ENCODE measurements at regions not wholly inside any gene's neighbourhood (a gene's known extent, or its start where the extent isn't known, plus 50 kb on each side); places are given as distances from the start of the nearest gene placed in this dataset.

DNA sequence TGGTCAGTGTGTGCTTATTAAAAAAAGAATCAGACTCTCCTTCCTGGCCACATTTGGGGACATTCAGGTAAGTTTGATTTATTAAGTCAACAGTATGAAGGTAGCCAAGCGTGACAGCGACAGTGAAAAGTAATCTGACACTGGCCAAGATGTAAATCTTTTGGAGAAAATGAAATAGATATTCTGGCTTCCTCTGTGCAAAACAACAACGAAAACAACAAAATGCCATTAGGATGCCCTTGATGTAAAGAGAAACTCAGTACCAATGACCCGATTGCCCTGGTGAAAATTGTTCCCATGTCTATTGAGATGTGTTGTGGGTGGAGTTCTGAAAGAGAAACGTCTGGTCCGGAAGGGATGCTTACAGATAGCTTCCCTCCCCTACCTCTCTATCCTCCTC lies 267.8 kb downstream of the MAT2B start:
- DNase-seq (ENCODE audit: low spot score) = no peak
- Histone ChIP-seq H3K27ac (ENCODE audit: poor library complexity, severe bottlenecking) (no peak overlapping the region), H3K9me3 (ENCODE audit: severe bottlenecking) (no peaks in the 10 kb centered on the region), H3K4me1 (ENCODE audit: insufficient read depth, poor library complexity, severe bottlenecking) (no peaks in the 10 kb centered on the region), H3K27me3 (ENCODE audit: insufficient read depth, poor library complexity, severe bottlenecking) (peaks cover 23% of the 10 kb centered on the region), H3K4me3 (ENCODE audit: severe bottlenecking) (no peak overlapping the region), H3K36me3 (ENCODE audit: low read depth) (no peaks in the 10 kb centered on the region)
- no peak for ATAC-seq (ENCODE audit: low read depth)
- TF ChIP-seq, protein P1, sequence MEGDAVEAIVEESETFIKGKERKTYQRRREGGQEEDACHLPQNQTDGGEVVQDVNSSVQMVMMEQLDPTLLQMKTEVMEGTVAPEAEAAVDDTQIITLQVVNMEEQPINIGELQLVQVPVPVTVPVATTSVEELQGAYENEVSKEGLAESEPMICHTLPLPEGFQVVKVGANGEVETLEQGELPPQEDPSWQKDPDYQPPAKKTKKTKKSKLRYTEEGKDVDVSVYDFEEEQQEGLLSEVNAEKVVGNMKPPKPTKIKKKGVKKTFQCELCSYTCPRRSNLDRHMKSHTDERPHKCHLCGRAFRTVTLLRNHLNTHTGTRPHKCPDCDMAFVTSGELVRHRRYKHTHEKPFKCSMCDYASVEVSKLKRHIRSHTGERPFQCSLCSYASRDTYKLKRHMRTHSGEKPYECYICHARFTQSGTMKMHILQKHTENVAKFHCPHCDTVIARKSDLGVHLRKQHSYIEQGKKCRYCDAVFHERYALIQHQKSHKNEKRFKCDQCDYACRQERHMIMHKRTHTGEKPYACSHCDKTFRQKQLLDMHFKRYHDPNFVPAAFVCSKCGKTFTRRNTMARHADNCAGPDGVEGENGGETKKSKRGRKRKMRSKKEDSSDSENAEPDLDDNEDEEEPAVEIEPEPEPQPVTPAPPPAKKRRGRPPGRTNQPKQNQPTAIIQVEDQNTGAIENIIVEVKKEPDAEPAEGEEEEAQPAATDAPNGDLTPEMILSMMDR (IDR thresholded peaks at IDR 0.05; ENCODE audit: poor library complexity, severe bottlenecking) = no peak

DNA sequence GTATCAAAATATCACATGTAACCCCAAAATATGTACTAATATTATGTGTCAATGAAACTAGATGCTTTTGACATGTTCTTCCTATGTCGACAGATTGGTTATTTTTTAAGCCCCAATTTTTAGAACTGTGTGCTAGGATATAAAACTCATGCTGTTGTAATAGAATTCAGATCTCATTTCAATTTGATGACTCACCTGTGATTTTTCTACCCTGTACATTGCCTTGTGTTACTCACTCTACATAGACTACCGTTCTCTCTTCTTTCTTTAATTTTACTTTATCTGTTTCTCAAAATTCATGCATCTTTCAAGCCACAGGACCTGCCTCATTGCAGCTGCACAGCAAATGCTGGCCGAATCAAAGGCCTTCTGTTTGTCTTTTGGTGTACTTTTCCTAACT lies 284.5 kb downstream of the MAT2B start:
- TF ChIP-seq, protein P1 (IDR thresholded peaks at IDR 0.05; ENCODE audit: poor library complexity, severe bottlenecking) = no peak
- no peak overlapping the region for H3K4me3 ChIP-seq (ENCODE audit: severe bottlenecking)
- H3K27me3 ChIP-seq (ENCODE audit: insufficient read depth, poor library complexity, severe bottlenecking) = no peaks in the 10 kb centered on the region
- ATAC-seq (ENCODE audit: low read depth) (peak; percentile 89), DNase-seq (ENCODE audit: low spot score) (no peak)
- H3K4me1 ChIP-seq (ENCODE audit: insufficient read depth, poor library complexity, severe bottlenecking) = peaks cover 11% of the 10 kb centered on the region
- no peaks in the 10 kb centered on the region for H3K9me3 ChIP-seq (ENCODE audit: severe bottlenecking)
- no peaks in the 10 kb centered on the region for H3K36me3 ChIP-seq (ENCODE audit: low read depth)
- H3K27ac ChIP-seq (ENCODE audit: poor library complexity, severe bottlenecking) = no peak overlapping the region

DNA sequence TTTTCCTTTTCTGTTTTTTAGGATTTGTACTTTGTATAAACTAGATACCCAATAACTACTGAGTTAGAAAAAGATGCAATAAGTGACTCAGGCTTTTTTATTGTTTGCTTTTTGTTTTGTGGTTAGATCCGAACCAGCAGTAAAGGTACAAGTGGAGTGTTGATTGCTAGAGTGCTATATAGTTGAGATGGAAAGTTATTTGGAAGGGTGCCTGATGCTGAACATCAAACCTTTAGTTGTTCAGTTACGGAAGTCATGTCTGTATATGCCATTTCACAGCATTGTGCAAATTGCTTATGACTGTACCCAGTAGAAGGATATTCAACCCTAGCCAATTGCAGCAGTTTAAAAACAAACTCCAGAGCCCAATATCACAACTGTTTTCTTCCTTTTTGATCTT lies 285.1 kb downstream of the MAT2B start:
- Histone ChIP-seq H3K27me3 (ENCODE audit: insufficient read depth, poor library complexity, severe bottlenecking) (no peaks in the 10 kb centered on the region), H3K27ac (ENCODE audit: poor library complexity, severe bottlenecking) (no peak overlapping the region), H3K4me3 (ENCODE audit: severe bottlenecking) (no peak overlapping the region), H3K9me3 (ENCODE audit: severe bottlenecking) (no peaks in the 10 kb centered on the region), H3K36me3 (ENCODE audit: low read depth) (no peaks in the 10 kb centered on the region), H3K4me1 (ENCODE audit: insufficient read depth, poor library complexity, severe bottlenecking) (peaks cover 11% of the 10 kb centered on the region)
- ATAC-seq (ENCODE audit: low read depth) = peak; percentile 69
- TF ChIP-seq, protein P1 (IDR thresholded peaks at IDR 0.05; ENCODE audit: poor library complexity, severe bottlenecking) = no peak
- no peak for DNase-seq (ENCODE audit: low spot score)

DNA sequence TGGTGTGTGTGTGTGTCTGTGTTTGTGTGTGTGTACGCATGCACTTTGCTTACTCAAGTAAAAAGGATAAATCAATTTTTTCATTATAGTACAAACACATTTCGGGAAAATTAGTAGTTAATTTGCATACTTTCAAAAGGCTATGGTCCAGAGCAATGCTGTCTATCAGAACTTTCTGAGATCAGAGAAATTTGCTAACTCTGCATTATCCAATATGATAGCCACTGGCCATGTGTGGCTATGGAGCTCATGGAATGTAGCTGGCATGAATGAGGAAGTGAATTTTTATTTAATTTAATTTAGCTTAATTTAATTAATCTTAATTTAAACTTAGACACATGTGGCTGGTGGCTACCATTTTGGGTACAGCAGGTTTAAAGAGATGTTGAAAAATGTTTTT lies 289.6 kb downstream of the MAT2B start:
- ATAC-seq (ENCODE audit: low read depth) (no peak), DNase-seq (ENCODE audit: low spot score) (no peak)
- TF ChIP-seq, protein P1 (IDR thresholded peaks at IDR 0.05; ENCODE audit: poor library complexity, severe bottlenecking) = no peak
- Histone ChIP-seq H3K36me3 (ENCODE audit: low read depth) (no peaks in the 10 kb centered on the region), H3K9me3 (ENCODE audit: severe bottlenecking) (no peaks in the 10 kb centered on the region), H3K27ac (ENCODE audit: poor library complexity, severe bottlenecking) (no peak overlapping the region), H3K4me1 (ENCODE audit: insufficient read depth, poor library complexity, severe bottlenecking) (peaks cover 10% of the 10 kb centered on the region), H3K27me3 (ENCODE audit: insufficient read depth, poor library complexity, severe bottlenecking) (peaks cover 3% of the 10 kb centered on the region), H3K4me3 (ENCODE audit: severe bottlenecking) (no peak overlapping the region)

DNA sequence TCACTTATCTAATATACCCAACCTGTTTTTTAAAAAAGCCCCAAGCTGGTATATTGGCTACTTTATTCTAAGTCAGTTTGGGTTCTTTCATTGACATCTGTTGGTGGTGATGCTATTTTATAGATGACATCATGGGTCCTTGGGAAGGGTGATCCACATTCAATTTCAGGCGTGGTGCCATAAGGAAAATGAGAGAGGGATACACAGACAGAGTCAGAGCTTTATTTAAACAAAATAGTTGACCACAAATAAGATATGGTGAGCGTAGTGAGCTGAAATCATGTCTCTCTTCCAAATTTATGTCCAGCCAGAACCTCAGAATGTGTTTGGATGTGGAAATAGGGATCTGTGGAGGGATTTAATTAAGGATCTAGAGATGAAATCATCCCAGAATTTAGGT lies 302.4 kb downstream of the MAT2B start:
- Histone ChIP-seq H3K36me3 (ENCODE audit: low read depth) (no peaks in the 10 kb centered on the region), H3K4me1 (ENCODE audit: insufficient read depth, poor library complexity, severe bottlenecking) (no peaks in the 10 kb centered on the region), H3K27ac (ENCODE audit: poor library complexity, severe bottlenecking) (no peak overlapping the region), H3K9me3 (ENCODE audit: severe bottlenecking) (no peaks in the 10 kb centered on the region), H3K4me3 (ENCODE audit: severe bottlenecking) (no peak overlapping the region), H3K27me3 (ENCODE audit: insufficient read depth, poor library complexity, severe bottlenecking) (peaks cover 9% of the 10 kb centered on the region)
- TF ChIP-seq, protein P1 (IDR thresholded peaks at IDR 0.05; ENCODE audit: poor library complexity, severe bottlenecking) = no peak
- ATAC-seq (ENCODE audit: low read depth) (no peak), DNase-seq (ENCODE audit: low spot score) (no peak)
